ENCODE measurements at regions not wholly inside any gene's neighbourhood (a gene's known extent, or its start where the extent isn't known, plus 50 kb on each side); places are given as distances from the start of the nearest gene placed in this dataset.

DNA sequence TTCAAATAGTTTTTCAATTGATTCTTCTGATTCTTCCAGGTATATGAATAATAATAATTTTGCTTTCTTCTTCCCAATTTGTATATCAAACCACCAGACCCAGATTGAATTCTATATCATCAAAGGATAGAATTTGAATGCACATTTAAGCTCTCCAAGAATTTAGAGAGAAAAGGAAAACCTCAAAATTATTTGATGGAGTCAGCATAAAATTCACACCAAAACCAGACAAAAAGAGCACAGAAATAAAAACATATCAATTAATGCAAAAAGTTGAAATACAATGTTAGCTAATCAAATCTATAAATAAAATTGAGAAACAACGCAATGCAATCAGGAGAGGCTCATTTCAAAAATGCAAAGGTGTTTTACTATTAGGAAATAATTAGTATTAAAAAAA is 248.0 kb upstream of the HS6ST1 start:
- no peak overlapping the region for H3K27ac ChIP-seq
- intact Hi-C loops (cut with DNase I): no loop called here

DNA sequence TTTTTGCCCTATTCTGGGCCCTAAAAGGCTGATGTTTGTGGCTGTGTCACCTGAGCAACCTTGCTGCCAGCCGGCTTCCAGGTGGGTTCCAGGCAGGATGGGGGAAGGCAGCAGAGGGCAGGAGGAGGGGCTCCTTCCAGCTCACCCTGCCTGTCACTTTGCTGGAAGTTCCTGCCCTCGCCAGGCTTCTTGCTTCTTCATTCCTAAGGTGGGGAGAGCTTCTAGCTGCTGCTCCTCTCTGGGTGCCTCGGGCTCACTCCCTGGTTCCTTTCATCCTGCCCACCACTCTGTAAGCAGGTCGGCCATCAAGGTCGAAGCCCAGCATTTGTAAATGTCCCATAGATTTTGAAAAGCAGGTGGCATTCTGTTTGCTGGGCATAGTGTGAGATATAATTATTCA is 249.4 kb upstream of the HS6ST1 start:
- Histone ChIP-seq H3K27me3 (no peaks in the 10 kb centered on the region), H3K36me3 (no peaks in the 10 kb centered on the region), H3K27ac (no peak overlapping the region), H3K4me3 (no peak overlapping the region), H3K9me3 (no peaks in the 10 kb centered on the region), H3K4me1 (peaks cover 0 to under 1% of the 10 kb centered on the region in 2 donors)
- ATAC-seq: no peak
- DNase-seq: no peak
- no peak for TF ChIP-seq CTCF (IDR thresholded peaks at IDR 0.05)
- intact Hi-C loops (cut with DNase I): no loop called here

More for the DNA sequence above, 248.0 kb upstream of the HS6ST1 start:
- no peak for TF ChIP-seq CTCF (IDR thresholded peaks at IDR 0.05)
- no peak for ATAC-seq
- no peak for DNase-seq
- Histone ChIP-seq H3K9me3 (no peaks in the 10 kb centered on the region), H3K4me3 (no peak overlapping the region), H3K27me3 (no peaks in the 10 kb centered on the region), H3K36me3 (no peaks in the 10 kb centered on the region), H3K4me1 (peaks cover 0 to 5% of the 10 kb centered on the region in 2 donors)

DNA sequence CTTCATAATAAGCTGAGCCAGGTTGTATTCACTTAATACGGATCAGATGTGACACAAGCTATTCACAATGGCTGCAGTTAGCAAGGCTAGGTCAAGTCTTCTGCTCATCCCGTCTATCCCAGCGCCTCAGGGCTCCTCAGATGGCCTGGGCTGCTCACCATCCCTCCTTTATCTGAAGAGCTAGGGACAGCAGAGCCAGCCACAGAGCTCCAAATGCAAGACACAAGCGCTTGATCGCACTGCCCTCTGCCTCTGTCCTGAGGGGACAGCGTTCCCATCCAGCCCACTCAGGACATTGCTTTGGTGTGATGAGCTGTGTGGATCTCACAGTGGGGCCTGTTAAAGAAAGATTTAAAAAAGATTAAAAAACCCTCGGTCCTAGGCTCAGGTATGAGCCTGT is 254.4 kb upstream of the HS6ST1 start:
- H3K9me3 ChIP-seq: no peaks in the 10 kb centered on the region
- H3K27me3 ChIP-seq: no peaks in the 10 kb centered on the region
- peak in 1 of 4 donors; percentile 21 for DNase-seq
- H3K27ac ChIP-seq: no peak overlapping the region
- no peaks in the 10 kb centered on the region for H3K36me3 ChIP-seq
- no peak for ATAC-seq
- H3K4me3 ChIP-seq: no peak overlapping the region
- no peaks in the 10 kb centered on the region for H3K4me1 ChIP-seq
- intact Hi-C loops (cut with DNase I): no loop called here
- TF ChIP-seq CTCF (IDR thresholded peaks at IDR 0.05): no peak

GRCh38 chr2:128573531-128573930 is 254.9 kb upstream of the HS6ST1 start:
- no peaks in the 10 kb centered on the region for H3K9me3 ChIP-seq
- no peak overlapping the region for H3K27ac ChIP-seq
- intact Hi-C loops (cut with DNase I): no loop called here
- no peak overlapping the region for H3K4me3 ChIP-seq
- ATAC-seq: no peak
- no peak for TF ChIP-seq CTCF (IDR thresholded peaks at IDR 0.05)
- no peak for DNase-seq
- H3K36me3 ChIP-seq: no peaks in the 10 kb centered on the region
- no peaks in the 10 kb centered on the region for H3K4me1 ChIP-seq
- no peaks in the 10 kb centered on the region for H3K27me3 ChIP-seq

DNA sequence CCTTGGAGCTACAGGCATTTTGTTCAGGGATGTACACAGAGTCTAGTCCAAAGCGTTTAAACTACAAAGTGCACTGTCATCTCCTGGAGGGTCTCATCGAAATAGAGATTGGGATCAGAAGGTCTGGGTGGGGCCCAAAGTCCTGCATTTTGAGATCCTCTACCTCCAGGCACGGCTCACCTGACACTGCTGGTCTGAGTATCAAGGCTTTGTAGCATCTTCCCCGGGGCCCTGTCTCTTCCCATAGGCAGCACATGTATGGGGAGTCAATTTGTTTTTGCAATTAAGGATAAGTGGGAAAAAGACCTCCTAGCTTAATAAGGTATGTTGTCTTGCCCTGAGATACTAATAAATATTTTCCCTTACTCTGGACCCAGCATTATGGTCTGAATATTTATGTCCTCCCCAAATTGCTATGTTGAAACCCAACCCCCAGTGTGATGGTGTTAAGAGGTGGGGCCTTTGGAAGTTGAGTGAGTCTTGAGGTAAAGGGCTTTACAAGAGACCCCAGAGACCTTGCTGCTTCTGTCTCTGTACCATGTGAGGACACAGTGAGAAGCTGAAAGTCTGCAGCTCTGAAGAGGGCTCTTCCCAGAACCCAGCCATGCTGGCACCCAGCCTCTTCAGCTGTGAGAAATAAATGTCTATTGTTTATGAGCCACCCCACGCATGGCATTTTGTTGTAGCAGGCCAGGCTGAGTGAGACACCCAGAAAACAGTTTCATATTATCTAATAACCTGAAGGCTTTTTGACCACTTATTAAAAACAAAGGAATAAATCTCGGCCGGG is 258.7 kb upstream of the HS6ST1 start:
- TF ChIP-seq CTCF (IDR thresholded peaks at IDR 0.05): no peak
- no peaks in the 10 kb centered on the region for H3K4me1 ChIP-seq
- intact Hi-C loops (cut with DNase I): no loop called here
- H3K4me3 ChIP-seq: no peak overlapping the region
- ATAC-seq: no peak
- H3K9me3 ChIP-seq: no peaks in the 10 kb centered on the region
- H3K27ac ChIP-seq: no peak overlapping the region
- H3K27me3 ChIP-seq: no peaks in the 10 kb centered on the region
- H3K36me3 ChIP-seq: no peaks in the 10 kb centered on the region
- no peak for DNase-seq
